H9 (cell line): ENCODE measurements at regions not wholly inside any gene's neighbourhood (a gene's known extent, or its start where the extent isn't known, plus 50 kb on each side); places are given as distances from the start of the nearest gene placed in this dataset.

Experiments
- DNase-seq: peaks from one replicate; pipeline ENCODE4 v3.0.0-alpha.2; 2017
- H2AFZ ChIP-seq: one replicate; pipeline ENCODE4 v1.6.1; 2013; ENCODE audit warnings: mild to moderate bottlenecking, low read length, control low read depth, moderate library complexity
- H2AK5ac ChIP-seq: 2 replicates; pipeline ENCODE4 v1.6.1; 2013; ENCODE audit warnings: low read length, control low read depth, mixed read lengths; ENCODE audit not compliant: insufficient read length
- H2BK120ac ChIP-seq: one replicate; pipeline ENCODE4 v1.6.1; 2013; ENCODE audit warnings: low read depth, mild to moderate bottlenecking, low read length, control low read depth, inconsistent platforms; ENCODE audit not compliant: poor library complexity, severe bottlenecking
- H2BK12ac ChIP-seq: 2 replicates; pipeline ENCODE4 v1.6.1; 2013; ENCODE audit warnings: low read length, control low read depth, mixed read lengths, low read depth; ENCODE audit not compliant: insufficient read length
- H2BK15ac ChIP-seq: 2 replicates; pipeline ENCODE4 v1.6.1; 2013; ENCODE audit warnings: low read depth, low read length, control low read depth
- H2BK20ac ChIP-seq: one replicate; pipeline ENCODE4 v1.6.1; 2013; ENCODE audit warnings: low read depth, mild to moderate bottlenecking, low read length, control low read depth, inconsistent platforms; ENCODE audit not compliant: poor library complexity, severe bottlenecking
- H2BK5ac ChIP-seq: 2 replicates; pipeline ENCODE4 v1.6.1; 2013; ENCODE audit warnings: low read length, control low read depth, mixed read lengths; ENCODE audit not compliant: insufficient read length
- H3K14ac ChIP-seq: 2 replicates; pipeline ENCODE4 v1.6.1; 2013; ENCODE audit warnings: low read length, control low read depth; ENCODE audit not compliant: insufficient read depth
- H3K18ac ChIP-seq: 2 replicates; pipeline ENCODE4 v1.6.1; 2013; ENCODE audit warnings: low read depth, mild to moderate bottlenecking, mixed read lengths, low read length, control low read depth; ENCODE audit not compliant: insufficient read length
- H3K23ac ChIP-seq: 2 replicates; pipeline ENCODE4 v1.6.1; 2013; ENCODE audit warnings: low read length, control low read depth, mixed read lengths, low read depth; ENCODE audit not compliant: insufficient read length
- H3K23me2 ChIP-seq: 2 replicates; pipeline ENCODE4 v1.6.1; 2013; ENCODE audit warnings: low read depth, mild to moderate bottlenecking, mixed read lengths, low read length, control low read depth; ENCODE audit not compliant: insufficient read length, poor library complexity, severe bottlenecking
- H3K27ac ChIP-seq: 2 replicates; pipeline ENCODE4 v1.5.1; 2013; ENCODE audit warnings: low read length, control low read depth, mixed read lengths, low read depth; ENCODE audit not compliant: insufficient read length
- H3K27me3 ChIP-seq: 2 replicates; pipeline ENCODE4 v1.6.1; 2013; ENCODE audit warnings: low read length, control low read depth, inconsistent platforms; ENCODE audit not compliant: insufficient read depth
- H3K4ac ChIP-seq: 2 replicates; pipeline ENCODE4 v1.6.1; 2013; ENCODE audit warnings: low read depth, mild to moderate bottlenecking, control low read depth, inconsistent platforms, low read length, moderate library complexity
- H3K4me1 ChIP-seq: 2 replicates; pipeline ENCODE4 v1.6.1; 2013; ENCODE audit warnings: low read length, control low read depth, inconsistent platforms; ENCODE audit not compliant: insufficient read depth
- H3K4me2 ChIP-seq: 2 replicates; pipeline ENCODE4 v1.6.1; 2013; ENCODE audit warnings: low read length, control low read depth, mixed read lengths; ENCODE audit not compliant: insufficient read length, insufficient read depth
- H3K56ac ChIP-seq: 2 replicates; pipeline ENCODE4 v1.6.1; 2013; ENCODE audit warnings: low read depth, mild to moderate bottlenecking, mixed read lengths, low read length, control low read depth; ENCODE audit not compliant: insufficient read length
- H3K79me1 ChIP-seq: 2 replicates; pipeline ENCODE4 v1.6.1; 2013; ENCODE audit warnings: low read depth, mild to moderate bottlenecking, moderate library complexity, low read length, control low read depth, inconsistent platforms; ENCODE audit not compliant: insufficient read depth, poor library complexity, severe bottlenecking
- H3K79me2 ChIP-seq: 2 replicates; pipeline ENCODE4 v1.6.1; 2013; ENCODE audit warnings: low read length, control low read depth, inconsistent platforms; ENCODE audit not compliant: insufficient read depth
- H3K9ac ChIP-seq: 2 replicates; pipeline ENCODE4 v1.6.1; 2013; ENCODE audit warnings: low read length, control low read depth, mixed read lengths; ENCODE audit not compliant: insufficient read length; ENCODE audit errors: extremely low read depth
- H3K9me3 ChIP-seq: one replicate; pipeline ENCODE4 v1.6.1; 2013; ENCODE audit warnings: low read depth, low read length, inconsistent platforms; ENCODE audit not compliant: control insufficient read depth
- H3T11ph ChIP-seq: one replicate; pipeline ENCODE4 v1.6.1; 2013; ENCODE audit warnings: mild to moderate bottlenecking, low read length, control low read depth, inconsistent platforms
- H4K20me1 ChIP-seq: one replicate; pipeline ENCODE4 v1.6.1; 2013; ENCODE audit not compliant: control insufficient read depth, insufficient read length, insufficient read depth
- H4K5ac ChIP-seq: 2 replicates; pipeline ENCODE4 v1.6.1; 2013; ENCODE audit warnings: low read depth, mild to moderate bottlenecking, mixed read lengths, low read length, control low read depth; ENCODE audit not compliant: insufficient read length
- H4K8ac ChIP-seq: replicated peaks from 2 replicates; pipeline ENCODE4 v1.6.1; 2013; ENCODE audit warnings: low read length, control low read depth, mixed read lengths, low read depth; ENCODE audit not compliant: insufficient read length
- H4K91ac ChIP-seq: 2 replicates; pipeline ENCODE4 v1.6.1; 2013; ENCODE audit warnings: low read depth, mild to moderate bottlenecking, moderate library complexity, mixed read lengths, low read length, control low read depth; ENCODE audit not compliant: insufficient read length
- H3K27ac Mint-ChIP-seq, 3 experiments: 2 replicates in 2 of 3; 3 replicates in 1 of 3; pipeline ENCODE4 v1.8.0; 2020 to 2021; ENCODE audit warnings: mixed read lengths in 3 of 3, mild to moderate bottlenecking in 1 of 3, moderate library complexity in 1 of 3
- H3K27me3 Mint-ChIP-seq: 2 replicates; pipeline ENCODE4 v1.8.0; 2021; ENCODE audit warnings: low read depth, mild to moderate bottlenecking, moderate library complexity, mixed read lengths
- H3K36me3 Mint-ChIP-seq, 3 experiments: 2 replicates in 2 of 3; 3 replicates in 1 of 3; pipeline ENCODE4 v1.8.0; 2020 to 2021; ENCODE audit warnings: low read depth in 3 of 3, mixed read lengths in 3 of 3; ENCODE audit not compliant: insufficient read depth in 1 of 3
- H3K4me1 Mint-ChIP-seq, 2 experiments: 2 replicates each; pipeline ENCODE4 v1.8.0; 2020; ENCODE audit warnings: mixed read lengths in 2 of 2
- H3K4me3 Mint-ChIP-seq, 2 experiments: 2 replicates in 1 of 2; 3 replicates in 1 of 2; pipeline ENCODE4 v1.8.0; 2020 to 2021; ENCODE audit warnings: mild to moderate bottlenecking in 2 of 2, mixed read lengths in 2 of 2, moderate library complexity in 1 of 2
- H3K9me3 Mint-ChIP-seq, 2 experiments: 2 replicates in 1 of 2; 3 replicates in 1 of 2; pipeline ENCODE4 v1.8.0; 2020; ENCODE audit warnings: mild to moderate bottlenecking in 2 of 2, mixed read lengths in 2 of 2, moderate library complexity in 1 of 2
- WGBS: extraction: QIAGEN DNeasy Blood & Tissue Kit; methylation state at CpG from one replicate; pipeline ENCODE4 v1.1.7; 2013; ENCODE audit warnings: missing lambda C conversion rate, low lambda C conversion rate, mixed read lengths; ENCODE audit not compliant: insufficient read length; ENCODE audit errors: extremely low coverage; 5-methylcytosine and 5-hydroxymethylcytosine counted together
- TF ChIP-seq, protein P1 (sequence below): fragments of 200-600 bp; sonication (generic); conservative IDR thresholded peaks from 3 replicates; pipeline ENCODE4 v1.8.0; 2021; ENCODE audit warnings: antibody characterized with exemption, mild to moderate bottlenecking

DNA sequence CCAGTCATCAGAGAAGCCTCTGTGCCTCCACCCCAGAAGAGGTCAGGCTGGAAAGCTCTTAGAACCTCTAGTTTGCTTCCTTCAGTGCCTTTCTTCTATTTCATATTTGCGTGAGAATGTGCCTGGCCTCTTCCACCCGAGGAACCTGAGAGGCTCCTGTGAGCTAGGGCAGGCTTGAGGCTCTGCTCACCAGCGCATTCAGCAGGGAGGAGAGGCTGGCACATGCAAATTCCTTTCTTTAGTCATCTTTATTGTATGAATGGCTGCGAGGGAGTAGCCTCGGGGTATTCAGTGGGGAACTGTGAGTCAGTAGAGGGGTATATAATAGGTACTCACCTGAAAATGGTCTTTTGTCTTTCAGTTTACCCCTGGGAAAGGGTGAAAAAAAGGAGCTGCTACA lies 268.3 kb downstream of the ABCC12 start:
- peak overlapping the region; percentile 2 to 4; a peak in 3 of 5 replicates for H3K4me3 Mint-ChIP-seq
- Histone ChIP-seq H3T11ph (no peak overlapping the region), H3K4ac (no peak overlapping the region; the same call in 1 of the 2 replicates), H4K8ac (no peak overlapping the region), H4K5ac (no peak overlapping the region), H3K23ac (no peak overlapping the region), H3K79me1 (no peaks in the 10 kb centered on the region), H2BK5ac (no peak overlapping the region), H2AK5ac (no peak overlapping the region), H2BK120ac (no peak overlapping the region), H2AFZ (no peak overlapping the region), H4K20me1 (no peaks in the 10 kb centered on the region), H3K14ac (no peak overlapping the region), H2BK20ac (no peak overlapping the region), H4K91ac (no peak overlapping the region), H3K27me3 (no peaks in the 10 kb centered on the region), H2BK12ac (no peak overlapping the region), H3K79me2 (no peaks in the 10 kb centered on the region), H2BK15ac (no peak overlapping the region), H3K18ac (peak overlapping the region; percentile 58), H3K23me2 (no peaks in the 10 kb centered on the region), H3K27ac (peak overlapping the region; percentile 75), H3K56ac (no peak overlapping the region), H3K4me2 (peak overlapping the region; percentile 37), H3K9ac (no peak overlapping the region), H3K4me1 (peaks cover 9% of the 10 kb centered on the region; the same call in 1 of the 2 replicates), H3K9me3 (no peaks in the 10 kb centered on the region)
- H3K9me3 Mint-ChIP-seq: peaks cover 7 to 9% of the 10 kb centered on the region in 2 experiments
- H3K27me3 Mint-ChIP-seq: no peaks in the 10 kb centered on the region
- peak; percentile 71 for DNase-seq
- peaks cover 0 to 8% (median 2%) of the 10 kb centered on the region in 3 experiments; a peak in 4 of 7 replicates for H3K36me3 Mint-ChIP-seq
- WGBS: no CpG with 5 or more reads among the region's 5 CpGs
- peak overlapping the region; percentile 6 to 79 (median 56); a peak in 5 of 7 replicates for H3K27ac Mint-ChIP-seq
- H3K4me1 Mint-ChIP-seq: peaks cover 73 to 76% of the 10 kb centered on the region in 2 experiments
- TF ChIP-seq, protein P1, sequence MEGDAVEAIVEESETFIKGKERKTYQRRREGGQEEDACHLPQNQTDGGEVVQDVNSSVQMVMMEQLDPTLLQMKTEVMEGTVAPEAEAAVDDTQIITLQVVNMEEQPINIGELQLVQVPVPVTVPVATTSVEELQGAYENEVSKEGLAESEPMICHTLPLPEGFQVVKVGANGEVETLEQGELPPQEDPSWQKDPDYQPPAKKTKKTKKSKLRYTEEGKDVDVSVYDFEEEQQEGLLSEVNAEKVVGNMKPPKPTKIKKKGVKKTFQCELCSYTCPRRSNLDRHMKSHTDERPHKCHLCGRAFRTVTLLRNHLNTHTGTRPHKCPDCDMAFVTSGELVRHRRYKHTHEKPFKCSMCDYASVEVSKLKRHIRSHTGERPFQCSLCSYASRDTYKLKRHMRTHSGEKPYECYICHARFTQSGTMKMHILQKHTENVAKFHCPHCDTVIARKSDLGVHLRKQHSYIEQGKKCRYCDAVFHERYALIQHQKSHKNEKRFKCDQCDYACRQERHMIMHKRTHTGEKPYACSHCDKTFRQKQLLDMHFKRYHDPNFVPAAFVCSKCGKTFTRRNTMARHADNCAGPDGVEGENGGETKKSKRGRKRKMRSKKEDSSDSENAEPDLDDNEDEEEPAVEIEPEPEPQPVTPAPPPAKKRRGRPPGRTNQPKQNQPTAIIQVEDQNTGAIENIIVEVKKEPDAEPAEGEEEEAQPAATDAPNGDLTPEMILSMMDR: no peak
